Mammary epithelial cell (primary cell): ENCODE measurements at regions not wholly inside any gene's neighbourhood (a gene's known extent, or its start where the extent isn't known, plus 50 kb on each side); places are given as distances from the start of the nearest gene placed in this dataset.

ENCODE experiments used
- EZH2 ChIP-seq: IDR thresholded peaks from 2 replicates; pipeline ENCODE4 v1.6.1; 2012; ENCODE audit warnings: low read length, inconsistent platforms, borderline replicate concordance
- TF ChIP-seq, protein P1 (sequence below), 2 donors: IDR thresholded peaks in 1 of 2; conservative IDR thresholded peaks in 1 of 2; 2 replicates each; pipeline ENCODE4 v1.5.1; 2011 to 2012; ENCODE audit warnings: inconsistent platforms in 2 of 2, low read length in 2 of 2, mild to moderate bottlenecking in 2 of 2, control low read depth in 1 of 2, low read depth in 1 of 2; ENCODE audit not compliant: insufficient read depth in 1 of 2; ENCODE audit errors: extremely low read depth in 1 of 2

- TF ChIP-seq, protein P1, sequence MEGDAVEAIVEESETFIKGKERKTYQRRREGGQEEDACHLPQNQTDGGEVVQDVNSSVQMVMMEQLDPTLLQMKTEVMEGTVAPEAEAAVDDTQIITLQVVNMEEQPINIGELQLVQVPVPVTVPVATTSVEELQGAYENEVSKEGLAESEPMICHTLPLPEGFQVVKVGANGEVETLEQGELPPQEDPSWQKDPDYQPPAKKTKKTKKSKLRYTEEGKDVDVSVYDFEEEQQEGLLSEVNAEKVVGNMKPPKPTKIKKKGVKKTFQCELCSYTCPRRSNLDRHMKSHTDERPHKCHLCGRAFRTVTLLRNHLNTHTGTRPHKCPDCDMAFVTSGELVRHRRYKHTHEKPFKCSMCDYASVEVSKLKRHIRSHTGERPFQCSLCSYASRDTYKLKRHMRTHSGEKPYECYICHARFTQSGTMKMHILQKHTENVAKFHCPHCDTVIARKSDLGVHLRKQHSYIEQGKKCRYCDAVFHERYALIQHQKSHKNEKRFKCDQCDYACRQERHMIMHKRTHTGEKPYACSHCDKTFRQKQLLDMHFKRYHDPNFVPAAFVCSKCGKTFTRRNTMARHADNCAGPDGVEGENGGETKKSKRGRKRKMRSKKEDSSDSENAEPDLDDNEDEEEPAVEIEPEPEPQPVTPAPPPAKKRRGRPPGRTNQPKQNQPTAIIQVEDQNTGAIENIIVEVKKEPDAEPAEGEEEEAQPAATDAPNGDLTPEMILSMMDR (conservative IDR thresholded peaks at IDR 0.05 in 1 of 2, IDR thresholded peaks at IDR 0.05 in 1 of 2; ENCODE audit: extremely low read depth in 1 of 2, insufficient read depth in 1 of 2, low read depth in 1 of 2, low read length in 2 of 2): no peak
- no peak for TF ChIP-seq EZH2
Measured at GRCh38 chr10:34029455-34029854, 695.0 kb upstream of the NRP1 start.
